CD4-positive, alpha-beta T cell (primary cell): ENCODE measurements at regions not wholly inside any gene's neighbourhood (a gene's known extent, or its start where the extent isn't known, plus 50 kb on each side); places are given as distances from the start of the nearest gene placed in this dataset.

Source experiments
- ATAC-seq: fragments of 200-7000 bp; cut with Tn5 transposase; one replicate; pipeline ENCODE4 v1.10.0; 2022; ENCODE audit warnings: mild to moderate bottlenecking; ENCODE audit not compliant: poor library complexity
- CTCF ChIA-PET: fragments of 350-600 bp; sonication (Branson Sonifier 250); formaldehyde crosslinking; loops from one replicate; lab custom pipeline; 2021; ENCODE audit warnings: antibody characterized with exemption, inconsistent platforms; lab: Charles Lee
- POLR2A ChIA-PET: fragments of 350-600 bp; sonication (Branson Sonifier 250); formaldehyde crosslinking; loops from one replicate; lab custom pipeline; 2021; ENCODE audit warnings: antibody characterized with exemption, inconsistent platforms; lab: Charles Lee
- DNase-seq, 14 experiments: peaks; one replicate each; pipeline ENCODE4 v3.0.0-alpha.2; 2013 to 2020; ENCODE audit warnings: mixed read lengths in 2 of 14
- H3K27ac ChIP-seq, 2 donors: one replicate each; pipeline versions ENCODE4 v1.5.1 to v1.7.0; 2013; ENCODE audit warnings: low read length in 2 of 2, low read depth in 1 of 2, mild to moderate bottlenecking in 1 of 2
- H3K27me3 ChIP-seq, 2 experiments: 1 replicate in 1 of 2; 2 replicates in 1 of 2; pipeline versions ENCODE4 v1.6.1 to v1.7.0; 2013; ENCODE audit warnings: low read length in 2 of 2, control low read depth in 1 of 2, mild to moderate bottlenecking in 1 of 2, moderate library complexity in 1 of 2; ENCODE audit not compliant: insufficient read depth in 2 of 2, control insufficient read depth in 1 of 2
- H3K36me3 ChIP-seq: one replicate; pipeline ENCODE4 v1.6.1; 2013; ENCODE audit warnings: low read length, control low read depth; ENCODE audit not compliant: insufficient read depth
- H3K4me1 ChIP-seq: one replicate; pipeline ENCODE4 v1.6.1; 2013; ENCODE audit warnings: low read length, control low read depth; ENCODE audit not compliant: insufficient read depth
- H3K4me3 ChIP-seq: one replicate; pipeline ENCODE4 v1.5.1; 2013; ENCODE audit warnings: mild to moderate bottlenecking, low read length, moderate library complexity
- H3K9me3 ChIP-seq, 2 experiments: 1 replicate in 1 of 2; 2 replicates in 1 of 2; pipeline versions ENCODE4 v1.6.1 to v1.7.0; 2013; ENCODE audit warnings: low read length in 2 of 2, mild to moderate bottlenecking in 2 of 2, control low read depth in 1 of 2, moderate library complexity in 1 of 2; ENCODE audit not compliant: control insufficient read depth in 1 of 2, insufficient read depth in 1 of 2
- H3K27ac Mint-ChIP-seq: one replicate; pipeline ENCODE4 v1.8.0; 2020; ENCODE audit warnings: mixed read lengths
- H3K27me3 Mint-ChIP-seq: one replicate; pipeline ENCODE4 v1.8.0; 2021; ENCODE audit warnings: mixed read lengths
- H3K36me3 Mint-ChIP-seq: one replicate; pipeline ENCODE4 v1.8.0; 2021; ENCODE audit warnings: low read depth, mixed read lengths
- H3K4me1 Mint-ChIP-seq: one replicate; pipeline ENCODE4 v1.8.0; 2021; ENCODE audit warnings: low read depth, mixed read lengths
- H3K4me3 Mint-ChIP-seq: one replicate; pipeline ENCODE4 v1.8.0; 2020; ENCODE audit warnings: mild to moderate bottlenecking, mixed read lengths
- H3K9me3 Mint-ChIP-seq: one replicate; pipeline ENCODE4 v1.8.0; 2020; ENCODE audit warnings: mixed read lengths
- intact Hi-C, 2 experiments: fragments of 100-400 bp; cut with DNase I in 1 of 2; cut with micrococcal nuclease in 1 of 2; formaldehyde crosslinking; loops; one replicate each; pipeline versions ENCODE4 v1.15.1 to v1.9.0; 2023 to 2025; cut with DNase I, micrococcal nuclease
- TF ChIP-seq, protein P1 (sequence below): fragments of 200-600 bp; IDR thresholded peaks from one replicate; pipeline ENCODE4 v1.8.0; 2022; ENCODE audit warnings: antibody characterized with exemption, mild to moderate bottlenecking

DNA sequence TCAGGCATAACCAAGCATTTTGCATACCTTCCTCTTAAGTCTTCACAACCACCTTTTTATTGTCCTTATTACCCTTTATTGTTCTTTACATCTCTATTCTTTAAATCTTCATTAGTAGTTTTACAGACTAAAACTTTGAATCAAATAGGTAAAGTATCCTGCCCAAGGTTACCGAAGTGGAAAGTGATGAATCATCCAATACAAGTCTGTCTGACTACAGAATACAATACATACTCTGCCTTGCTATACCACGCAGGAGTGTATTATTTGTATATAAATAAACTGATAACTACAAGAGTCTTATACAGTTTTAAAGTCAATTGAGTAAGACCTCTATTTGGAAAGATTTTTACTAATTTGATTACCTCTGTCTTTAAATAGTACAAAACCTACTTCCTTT lies 196.0 kb downstream of the ZEB2 start:
- CTCF ChIA-PET = interaction anchor here (0.7 kb wide), 1 partner anchor 41 kb away, joined by 3 read pairs; no protein-coding TSS in a partner anchor
- no peak overlapping the region for H3K27ac ChIP-seq
- H3K36me3 Mint-ChIP-seq = no peaks in the 10 kb centered on the region
- H3K4me3 ChIP-seq = no peak overlapping the region
- POLR2A ChIA-PET = no interaction called here
- intact Hi-C loops = no loop called here
- H3K27ac Mint-ChIP-seq = peak overlapping the region; percentile 75
- peak in 1 of 14 experiments; percentile 14 for DNase-seq
- no peaks in the 10 kb centered on the region for H3K9me3 ChIP-seq
- H3K9me3 Mint-ChIP-seq = no peaks in the 10 kb centered on the region
- H3K27me3 Mint-ChIP-seq = no peaks in the 10 kb centered on the region
- H3K4me1 Mint-ChIP-seq = peaks cover 36% of the 10 kb centered on the region
- H3K36me3 ChIP-seq = no peaks in the 10 kb centered on the region
- TF ChIP-seq, protein P1, sequence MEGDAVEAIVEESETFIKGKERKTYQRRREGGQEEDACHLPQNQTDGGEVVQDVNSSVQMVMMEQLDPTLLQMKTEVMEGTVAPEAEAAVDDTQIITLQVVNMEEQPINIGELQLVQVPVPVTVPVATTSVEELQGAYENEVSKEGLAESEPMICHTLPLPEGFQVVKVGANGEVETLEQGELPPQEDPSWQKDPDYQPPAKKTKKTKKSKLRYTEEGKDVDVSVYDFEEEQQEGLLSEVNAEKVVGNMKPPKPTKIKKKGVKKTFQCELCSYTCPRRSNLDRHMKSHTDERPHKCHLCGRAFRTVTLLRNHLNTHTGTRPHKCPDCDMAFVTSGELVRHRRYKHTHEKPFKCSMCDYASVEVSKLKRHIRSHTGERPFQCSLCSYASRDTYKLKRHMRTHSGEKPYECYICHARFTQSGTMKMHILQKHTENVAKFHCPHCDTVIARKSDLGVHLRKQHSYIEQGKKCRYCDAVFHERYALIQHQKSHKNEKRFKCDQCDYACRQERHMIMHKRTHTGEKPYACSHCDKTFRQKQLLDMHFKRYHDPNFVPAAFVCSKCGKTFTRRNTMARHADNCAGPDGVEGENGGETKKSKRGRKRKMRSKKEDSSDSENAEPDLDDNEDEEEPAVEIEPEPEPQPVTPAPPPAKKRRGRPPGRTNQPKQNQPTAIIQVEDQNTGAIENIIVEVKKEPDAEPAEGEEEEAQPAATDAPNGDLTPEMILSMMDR = no peak
- H3K4me3 Mint-ChIP-seq = no peak overlapping the region
- H3K4me1 ChIP-seq = peaks cover 13% of the 10 kb centered on the region
- no peaks in the 10 kb centered on the region for H3K27me3 ChIP-seq
- no peak for ATAC-seq

DNA sequence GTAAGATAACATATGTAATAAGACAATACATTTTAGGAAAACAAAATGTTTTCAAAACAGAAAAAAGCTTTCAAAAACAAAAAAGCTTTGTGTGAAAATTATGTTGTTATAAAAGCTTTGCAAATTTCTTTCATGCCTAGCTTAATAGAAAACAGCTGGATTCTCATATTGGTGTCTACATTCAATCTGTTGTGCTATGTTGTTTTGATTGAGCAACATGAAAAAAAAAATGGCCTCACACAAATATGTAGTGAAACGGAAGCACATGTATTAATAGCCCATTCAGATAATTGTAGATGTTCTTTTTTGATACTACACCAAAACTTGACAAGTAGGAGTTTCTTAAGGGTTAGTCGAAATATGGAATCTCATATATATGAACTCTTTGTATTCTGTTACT lies 197.5 kb downstream of the ZEB2 start:
- Histone ChIP-seq H3K27ac (no peak overlapping the region), H3K9me3 (no peaks in the 10 kb centered on the region), H3K4me1 (peaks cover 13% of the 10 kb centered on the region), H3K4me3 (no peak overlapping the region), H3K36me3 (no peaks in the 10 kb centered on the region), H3K27me3 (no peaks in the 10 kb centered on the region)
- Mint-ChIP-seq H3K4me1 (peaks cover 36% of the 10 kb centered on the region), H3K27me3 (no peaks in the 10 kb centered on the region), H3K9me3 (no peaks in the 10 kb centered on the region), H3K4me3 (no peak overlapping the region), H3K27ac (no peak overlapping the region), H3K36me3 (no peaks in the 10 kb centered on the region)
- no peak for ATAC-seq
- TF ChIP-seq, protein P1 = no peak
- intact Hi-C loops = no loop called here
- ChIA-PET CTCF (interaction anchor here (1.6 kb wide), 1 partner anchor 11 kb away, joined by 4 read pairs; no protein-coding TSS in a partner anchor), POLR2A (interaction anchor here (4.2 kb wide), 1 partner anchor 10 kb away, joined by 22 read pairs; a partner anchor contains a TSS)
- no peak for DNase-seq

DNA sequence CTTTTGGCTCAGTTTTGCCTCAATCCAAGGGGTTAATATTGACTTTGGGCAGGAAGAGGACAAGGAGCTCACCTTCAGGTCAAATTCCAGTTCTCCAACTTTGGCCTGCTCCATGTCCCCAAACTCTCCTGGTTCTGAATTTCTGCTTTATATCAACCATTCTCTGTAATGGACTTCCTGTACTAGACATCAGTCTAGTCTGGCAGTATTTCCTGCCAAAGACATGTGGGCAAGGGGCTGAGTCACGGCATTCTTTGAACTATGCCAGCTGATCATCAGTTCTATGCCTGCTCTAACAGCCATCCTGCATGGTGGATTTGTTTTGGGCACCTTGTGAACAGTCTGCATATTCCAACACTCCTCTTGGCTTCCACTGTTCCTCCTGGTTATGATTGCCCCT lies 199.4 kb downstream of the ZEB2 start:
- Histone ChIP-seq H3K4me1 (peaks cover 13% of the 10 kb centered on the region), H3K9me3 (no peaks in the 10 kb centered on the region), H3K27ac (no peak overlapping the region), H3K36me3 (no peaks in the 10 kb centered on the region), H3K4me3 (no peak overlapping the region), H3K27me3 (no peaks in the 10 kb centered on the region)
- Mint-ChIP-seq H3K27ac (peak overlapping the region; percentile 37), H3K4me1 (peaks cover 33% of the 10 kb centered on the region), H3K9me3 (peaks cover 2% of the 10 kb centered on the region), H3K36me3 (no peaks in the 10 kb centered on the region), H3K27me3 (no peaks in the 10 kb centered on the region), H3K4me3 (no peak overlapping the region)
- DNase-seq (peak; percentile 20 to 78 (median 40)), ATAC-seq (peak; percentile 77)
- POLR2A ChIA-PET = interaction anchor here (4.2 kb wide), 1 partner anchor 12 kb away, joined by 22 read pairs; a partner anchor contains a TSS
- intact Hi-C loops = no loop called here
- CTCF ChIA-PET = no interaction called here
- TF ChIP-seq, protein P1 = no peak
